GM23338 (cell line): ENCODE measurements at regions not wholly inside any gene's neighbourhood (a gene's known extent, or its start where the extent isn't known, plus 50 kb on each side); places are given as distances from the start of the nearest gene placed in this dataset.

Experiments
- ATAC-seq: fragments of 200-7000 bp; cut with Tn5 transposase; 3 replicates; pipeline ENCODE4 v1.9.1; 2020
- DNase-seq: peaks from one replicate; pipeline ENCODE4 v3.0.0-alpha.2; 2015; ENCODE audit warnings: low spot score
- H2AFZ ChIP-seq: fragments of 200-600 bp; sonication (generic); 2 replicates; pipeline ENCODE4 v1.8.0; 2016; ENCODE audit warnings: antibody characterized with exemption, mild to moderate bottlenecking, moderate library complexity
- H3F3A ChIP-seq: fragments of 200-600 bp; sonication (generic); replicated peaks from 2 replicates; pipeline ENCODE4 v1.8.0; 2017; ENCODE audit warnings: antibody characterized with exemption, mixed run types, low read depth
- H3K27ac ChIP-seq: fragments of 200-600 bp; sonication (generic); 2 replicates; pipeline ENCODE4 v1.6.1; 2016; ENCODE audit warnings: low read depth
- H3K27me3 ChIP-seq: fragments of 200-600 bp; sonication (generic); 2 replicates; pipeline ENCODE4 v1.8.0; 2016; ENCODE audit warnings: mild to moderate bottlenecking, mixed run types, moderate library complexity; ENCODE audit not compliant: insufficient read depth
- H3K36me3 ChIP-seq: fragments of 200-600 bp; sonication (generic); 2 replicates; pipeline ENCODE4 v1.8.0; 2016; ENCODE audit warnings: mild to moderate bottlenecking; ENCODE audit not compliant: insufficient read depth
- H3K4me1 ChIP-seq: fragments of 200-600 bp; sonication (generic); 2 replicates; pipeline ENCODE4 v1.8.0; 2016; ENCODE audit warnings: mild to moderate bottlenecking, moderate library complexity; ENCODE audit not compliant: insufficient read depth
- H3K4me2 ChIP-seq: fragments of 200-600 bp; sonication (generic); 2 replicates; pipeline ENCODE4 v1.7.1; 2017; ENCODE audit warnings: mixed run types
- H3K4me3 ChIP-seq: fragments of 200-600 bp; sonication (generic); 2 replicates; pipeline ENCODE4 v1.6.1; 2016; ENCODE audit warnings: mixed run types
- H3K79me2 ChIP-seq: fragments of 200-600 bp; sonication (generic); replicated peaks from 2 replicates; pipeline ENCODE4 v1.8.0; 2017; ENCODE audit warnings: mild to moderate bottlenecking; ENCODE audit not compliant: insufficient read depth
- H3K9me2 ChIP-seq: fragments of 200-600 bp; sonication (generic); 2 replicates; pipeline ENCODE4 v1.8.0; 2017; ENCODE audit not compliant: insufficient read depth
- H4K20me1 ChIP-seq: fragments of 200-600 bp; sonication (generic); replicated peaks from 2 replicates; pipeline ENCODE4 v1.8.0; 2017; ENCODE audit warnings: mild to moderate bottlenecking; ENCODE audit not compliant: insufficient read depth
- H3K27ac Mint-ChIP-seq: 2 replicates; pipeline ENCODE4 v1.8.0; 2020; ENCODE audit warnings: inconsistent platforms, mild to moderate bottlenecking, moderate library complexity, mixed read lengths
- H3K27me3 Mint-ChIP-seq: 3 replicates; pipeline ENCODE4 v1.8.0; 2022; ENCODE audit warnings: low read depth, mild to moderate bottlenecking, moderate library complexity, mixed read lengths, inconsistent platforms; ENCODE audit not compliant: insufficient read depth, poor library complexity
- H3K36me3 Mint-ChIP-seq: 3 replicates; pipeline ENCODE4 v1.8.0; 2021; ENCODE audit warnings: low read depth, mild to moderate bottlenecking, inconsistent platforms, moderate library complexity, mixed read lengths
- H3K4me1 Mint-ChIP-seq: 3 replicates; pipeline ENCODE4 v1.8.0; 2020; ENCODE audit warnings: mild to moderate bottlenecking, inconsistent platforms, mixed read lengths
- H3K4me3 Mint-ChIP-seq: 3 replicates; pipeline ENCODE4 v1.8.0; 2021; ENCODE audit warnings: moderate library complexity, mild to moderate bottlenecking, inconsistent platforms, mixed read lengths
- H3K9me3 Mint-ChIP-seq: 3 replicates; pipeline ENCODE4 v1.8.0; 2020; ENCODE audit warnings: moderate library complexity, mild to moderate bottlenecking, inconsistent platforms, mixed read lengths
- CREB1 ChIP-seq: fragments of 250-450 bp; sonication (Bioruptor Pico); IDR thresholded peaks from 2 replicates; pipeline ENCODE4 v1.5.0; 2020; ENCODE audit warnings: low read depth, mild to moderate bottlenecking, moderate library complexity
- EZH2 ChIP-seq: fragments of 200-600 bp; sonication (generic); IDR thresholded peaks from one replicate; pipeline ENCODE4 v1.8.0; 2017; ENCODE audit warnings: antibody characterized with exemption, mild to moderate bottlenecking, low read depth; ENCODE audit not compliant: unreplicated experiment
- EZH2phosphoT487 ChIP-seq: fragments of 200-600 bp; sonication (generic); IDR thresholded peaks from one replicate; pipeline ENCODE4 v1.8.1; 2018; ENCODE audit warnings: antibody characterized with exemption; ENCODE audit not compliant: unreplicated experiment
- JUNB ChIP-seq: IDR thresholded peaks from one replicate; pipeline ENCODE4 v1.6.1; 2016; ENCODE audit warnings: antibody characterized with exemption; ENCODE audit not compliant: unreplicated experiment
- NANOG ChIP-seq: IDR thresholded peaks from 2 replicates; pipeline ENCODE4 v1.6.1; 2016; ENCODE audit warnings: antibody characterized with exemption, borderline replicate concordance
- POLR2AphosphoS5 ChIP-seq: IDR thresholded peaks from 2 replicates; pipeline ENCODE4 v1.6.1; 2016; ENCODE audit warnings: antibody characterized with exemption, low read depth
- STAT1 ChIP-seq: IDR thresholded peaks from one replicate; pipeline ENCODE4 v1.6.1; 2016; ENCODE audit warnings: antibody characterized with exemption; ENCODE audit not compliant: unreplicated experiment
- ZNF114 ChIP-seq: fragments of 250-450 bp; sonication (Bioruptor Pico); IDR thresholded peaks from 2 replicates; pipeline ENCODE4 v1.5.0; 2020; ENCODE audit warnings: mild to moderate bottlenecking, moderate library complexity
- ZNF331 ChIP-seq: fragments of 250-450 bp; sonication (Bioruptor Pico); IDR thresholded peaks from 2 replicates; pipeline ENCODE4 v1.5.0; 2020; ENCODE audit warnings: low read depth, mild to moderate bottlenecking, moderate library complexity
- TF ChIP-seq, protein P1 (sequence below): IDR thresholded peaks from 2 replicates; pipeline ENCODE4 v1.6.1; 2016; ENCODE audit warnings: antibody characterized with exemption
- TF ChIP-seq, protein P2 (sequence below): IDR thresholded peaks from one replicate; pipeline ENCODE4 v1.6.1; 2018; ENCODE audit warnings: antibody characterized with exemption; ENCODE audit not compliant: unreplicated experiment
- TF ChIP-seq, protein P3 (sequence below), 2 experiments: fragments of 200-600 bp in 1 of 2; sonication (generic) in 1 of 2; conservative IDR thresholded peaks; 2 replicates each; pipeline versions ENCODE4 v1.5.1 to v1.6.1; 2016 to 2017; ENCODE audit warnings: antibody characterized with exemption in 2 of 2, low read depth in 2 of 2, mild to moderate bottlenecking in 2 of 2, moderate library complexity in 1 of 2
- TF ChIP-seq, protein P4 (sequence below): fragments of 250-450 bp; sonication (Bioruptor Pico); IDR thresholded peaks from 2 replicates; pipeline ENCODE4 v1.5.0; 2020; ENCODE audit warnings: mild to moderate bottlenecking, moderate library complexity

DNA sequence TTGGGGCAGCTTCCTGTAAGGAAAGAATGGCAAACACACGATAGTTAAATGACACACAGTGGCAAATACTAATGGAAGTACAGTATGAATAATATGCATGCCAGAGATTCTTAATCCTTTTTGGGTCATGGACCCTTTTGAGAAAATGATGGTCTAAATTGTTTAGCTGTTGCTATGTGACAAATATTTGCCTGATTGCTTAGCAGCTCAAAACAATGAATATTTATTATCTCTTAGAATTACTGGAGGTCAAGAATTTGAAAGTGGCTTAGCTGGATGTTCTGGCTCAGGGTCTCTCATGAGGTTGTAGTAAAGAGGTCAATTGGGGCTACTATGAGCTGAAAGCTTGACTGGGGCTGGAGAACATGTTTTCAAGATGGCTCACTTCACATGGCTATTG lies 69.7 kb downstream of the FANCF start:
- no peak overlapping the region for H3K27ac ChIP-seq
- Mint-ChIP-seq H3K27me3 (peaks cover 1% of the 10 kb centered on the region), H3K9me3 (no peaks in the 10 kb centered on the region), H3K4me3 (no peak overlapping the region), H3K27ac (no peak overlapping the region), H3K36me3 (no peaks in the 10 kb centered on the region), H3K4me1 (peaks cover 6% of the 10 kb centered on the region; the same call in 2 of the 3 replicates)
- H3F3A ChIP-seq, result no peaks in the 10 kb centered on the region
- DNase-seq (no peak), ATAC-seq (no peak)
- H3K79me2 ChIP-seq, result no peaks in the 10 kb centered on the region
- TF ChIP-seq JUNB (no peak), NANOG (no peak), POLR2AphosphoS5 (no peak), ZNF331 (CRISPR knock-in tag) (no peak), CREB1 (no peak), EZH2 (no peak), ZNF114 (no peak), STAT1 (no peak), EZH2phosphoT487 (no peak)
- TF ChIP-seq, protein P1, sequence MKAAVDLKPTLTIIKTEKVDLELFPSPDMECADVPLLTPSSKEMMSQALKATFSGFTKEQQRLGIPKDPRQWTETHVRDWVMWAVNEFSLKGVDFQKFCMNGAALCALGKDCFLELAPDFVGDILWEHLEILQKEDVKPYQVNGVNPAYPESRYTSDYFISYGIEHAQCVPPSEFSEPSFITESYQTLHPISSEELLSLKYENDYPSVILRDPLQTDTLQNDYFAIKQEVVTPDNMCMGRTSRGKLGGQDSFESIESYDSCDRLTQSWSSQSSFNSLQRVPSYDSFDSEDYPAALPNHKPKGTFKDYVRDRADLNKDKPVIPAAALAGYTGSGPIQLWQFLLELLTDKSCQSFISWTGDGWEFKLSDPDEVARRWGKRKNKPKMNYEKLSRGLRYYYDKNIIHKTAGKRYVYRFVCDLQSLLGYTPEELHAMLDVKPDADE, result no peak
- TF ChIP-seq, protein P2, sequence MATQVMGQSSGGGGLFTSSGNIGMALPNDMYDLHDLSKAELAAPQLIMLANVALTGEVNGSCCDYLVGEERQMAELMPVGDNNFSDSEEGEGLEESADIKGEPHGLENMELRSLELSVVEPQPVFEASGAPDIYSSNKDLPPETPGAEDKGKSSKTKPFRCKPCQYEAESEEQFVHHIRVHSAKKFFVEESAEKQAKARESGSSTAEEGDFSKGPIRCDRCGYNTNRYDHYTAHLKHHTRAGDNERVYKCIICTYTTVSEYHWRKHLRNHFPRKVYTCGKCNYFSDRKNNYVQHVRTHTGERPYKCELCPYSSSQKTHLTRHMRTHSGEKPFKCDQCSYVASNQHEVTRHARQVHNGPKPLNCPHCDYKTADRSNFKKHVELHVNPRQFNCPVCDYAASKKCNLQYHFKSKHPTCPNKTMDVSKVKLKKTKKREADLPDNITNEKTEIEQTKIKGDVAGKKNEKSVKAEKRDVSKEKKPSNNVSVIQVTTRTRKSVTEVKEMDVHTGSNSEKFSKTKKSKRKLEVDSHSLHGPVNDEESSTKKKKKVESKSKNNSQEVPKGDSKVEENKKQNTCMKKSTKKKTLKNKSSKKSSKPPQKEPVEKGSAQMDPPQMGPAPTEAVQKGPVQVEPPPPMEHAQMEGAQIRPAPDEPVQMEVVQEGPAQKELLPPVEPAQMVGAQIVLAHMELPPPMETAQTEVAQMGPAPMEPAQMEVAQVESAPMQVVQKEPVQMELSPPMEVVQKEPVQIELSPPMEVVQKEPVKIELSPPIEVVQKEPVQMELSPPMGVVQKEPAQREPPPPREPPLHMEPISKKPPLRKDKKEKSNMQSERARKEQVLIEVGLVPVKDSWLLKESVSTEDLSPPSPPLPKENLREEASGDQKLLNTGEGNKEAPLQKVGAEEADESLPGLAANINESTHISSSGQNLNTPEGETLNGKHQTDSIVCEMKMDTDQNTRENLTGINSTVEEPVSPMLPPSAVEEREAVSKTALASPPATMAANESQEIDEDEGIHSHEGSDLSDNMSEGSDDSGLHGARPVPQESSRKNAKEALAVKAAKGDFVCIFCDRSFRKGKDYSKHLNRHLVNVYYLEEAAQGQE, result no peak
- TF ChIP-seq, protein P3, sequence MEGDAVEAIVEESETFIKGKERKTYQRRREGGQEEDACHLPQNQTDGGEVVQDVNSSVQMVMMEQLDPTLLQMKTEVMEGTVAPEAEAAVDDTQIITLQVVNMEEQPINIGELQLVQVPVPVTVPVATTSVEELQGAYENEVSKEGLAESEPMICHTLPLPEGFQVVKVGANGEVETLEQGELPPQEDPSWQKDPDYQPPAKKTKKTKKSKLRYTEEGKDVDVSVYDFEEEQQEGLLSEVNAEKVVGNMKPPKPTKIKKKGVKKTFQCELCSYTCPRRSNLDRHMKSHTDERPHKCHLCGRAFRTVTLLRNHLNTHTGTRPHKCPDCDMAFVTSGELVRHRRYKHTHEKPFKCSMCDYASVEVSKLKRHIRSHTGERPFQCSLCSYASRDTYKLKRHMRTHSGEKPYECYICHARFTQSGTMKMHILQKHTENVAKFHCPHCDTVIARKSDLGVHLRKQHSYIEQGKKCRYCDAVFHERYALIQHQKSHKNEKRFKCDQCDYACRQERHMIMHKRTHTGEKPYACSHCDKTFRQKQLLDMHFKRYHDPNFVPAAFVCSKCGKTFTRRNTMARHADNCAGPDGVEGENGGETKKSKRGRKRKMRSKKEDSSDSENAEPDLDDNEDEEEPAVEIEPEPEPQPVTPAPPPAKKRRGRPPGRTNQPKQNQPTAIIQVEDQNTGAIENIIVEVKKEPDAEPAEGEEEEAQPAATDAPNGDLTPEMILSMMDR (conservative IDR thresholded peaks at IDR 0.05; ENCODE audit: low read depth in 2 of 2), result no peak
- TF ChIP-seq, protein P4, sequence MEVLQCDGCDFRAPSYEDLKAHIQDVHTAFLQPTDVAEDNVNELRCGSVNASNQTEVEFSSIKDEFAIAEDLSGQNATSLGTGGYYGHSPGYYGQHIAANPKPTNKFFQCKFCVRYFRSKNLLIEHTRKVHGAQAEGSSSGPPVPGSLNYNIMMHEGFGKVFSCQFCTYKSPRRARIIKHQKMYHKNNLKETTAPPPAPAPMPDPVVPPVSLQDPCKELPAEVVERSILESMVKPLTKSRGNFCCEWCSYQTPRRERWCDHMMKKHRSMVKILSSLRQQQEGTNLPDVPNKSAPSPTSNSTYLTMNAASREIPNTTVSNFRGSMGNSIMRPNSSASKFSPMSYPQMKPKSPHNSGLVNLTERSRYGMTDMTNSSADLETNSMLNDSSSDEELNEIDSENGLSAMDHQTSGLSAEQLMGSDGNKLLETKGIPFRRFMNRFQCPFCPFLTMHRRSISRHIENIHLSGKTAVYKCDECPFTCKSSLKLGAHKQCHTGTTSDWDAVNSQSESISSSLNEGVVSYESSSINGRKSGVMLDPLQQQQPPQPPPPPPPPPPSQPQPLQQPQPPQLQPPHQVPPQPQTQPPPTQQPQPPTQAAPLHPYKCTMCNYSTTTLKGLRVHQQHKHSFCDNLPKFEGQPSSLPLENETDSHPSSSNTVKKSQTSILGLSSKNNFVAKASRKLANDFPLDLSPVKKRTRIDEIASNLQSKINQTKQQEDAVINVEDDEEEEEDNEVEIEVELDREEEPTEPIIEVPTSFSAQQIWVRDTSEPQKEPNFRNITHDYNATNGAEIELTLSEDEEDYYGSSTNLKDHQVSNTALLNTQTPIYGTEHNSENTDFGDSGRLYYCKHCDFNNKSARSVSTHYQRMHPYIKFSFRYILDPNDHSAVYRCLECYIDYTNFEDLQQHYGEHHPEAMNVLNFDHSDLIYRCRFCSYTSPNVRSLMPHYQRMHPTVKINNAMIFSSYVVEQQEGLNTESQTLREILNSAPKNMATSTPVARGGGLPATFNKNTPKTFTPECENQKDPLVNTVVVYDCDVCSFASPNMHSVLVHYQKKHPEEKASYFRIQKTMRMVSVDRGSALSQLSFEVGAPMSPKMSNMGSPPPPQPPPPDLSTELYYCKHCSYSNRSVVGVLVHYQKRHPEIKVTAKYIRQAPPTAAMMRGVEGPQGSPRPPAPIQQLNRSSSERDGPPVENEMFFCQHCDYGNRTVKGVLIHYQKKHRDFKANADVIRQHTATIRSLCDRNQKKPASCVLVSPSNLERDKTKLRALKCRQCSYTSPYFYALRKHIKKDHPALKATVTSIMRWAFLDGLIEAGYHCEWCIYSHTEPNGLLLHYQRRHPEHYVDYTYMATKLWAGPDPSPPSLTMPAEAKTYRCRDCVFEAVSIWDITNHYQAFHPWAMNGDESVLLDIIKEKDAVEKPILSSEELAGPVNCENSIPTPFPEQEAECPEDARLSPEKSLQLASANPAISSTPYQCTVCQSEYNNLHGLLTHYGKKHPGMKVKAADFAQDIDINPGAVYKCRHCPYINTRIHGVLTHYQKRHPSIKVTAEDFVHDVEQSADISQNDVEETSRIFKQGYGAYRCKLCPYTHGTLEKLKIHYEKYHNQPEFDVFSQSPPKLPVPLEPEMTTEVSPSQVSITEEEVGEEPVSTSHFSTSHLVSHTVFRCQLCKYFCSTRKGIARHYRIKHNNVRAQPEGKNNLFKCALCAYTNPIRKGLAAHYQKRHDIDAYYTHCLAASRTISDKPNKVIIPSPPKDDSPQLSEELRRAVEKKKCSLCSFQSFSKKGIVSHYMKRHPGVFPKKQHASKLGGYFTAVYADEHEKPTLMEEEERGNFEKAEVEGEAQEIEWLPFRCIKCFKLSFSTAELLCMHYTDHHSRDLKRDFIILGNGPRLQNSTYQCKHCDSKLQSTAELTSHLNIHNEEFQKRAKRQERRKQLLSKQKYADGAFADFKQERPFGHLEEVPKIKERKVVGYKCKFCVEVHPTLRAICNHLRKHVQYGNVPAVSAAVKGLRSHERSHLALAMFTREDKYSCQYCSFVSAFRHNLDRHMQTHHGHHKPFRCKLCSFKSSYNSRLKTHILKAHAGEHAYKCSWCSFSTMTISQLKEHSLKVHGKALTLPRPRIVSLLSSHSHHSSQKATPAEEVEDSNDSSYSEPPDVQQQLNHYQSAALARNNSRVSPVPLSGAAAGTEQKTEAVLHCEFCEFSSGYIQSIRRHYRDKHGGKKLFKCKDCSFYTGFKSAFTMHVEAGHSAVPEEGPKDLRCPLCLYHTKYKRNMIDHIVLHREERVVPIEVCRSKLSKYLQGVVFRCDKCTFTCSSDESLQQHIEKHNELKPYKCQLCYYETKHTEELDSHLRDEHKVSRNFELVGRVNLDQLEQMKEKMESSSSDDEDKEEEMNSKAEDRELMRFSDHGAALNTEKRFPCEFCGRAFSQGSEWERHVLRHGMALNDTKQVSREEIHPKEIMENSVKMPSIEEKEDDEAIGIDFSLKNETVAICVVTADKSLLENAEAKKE (CRISPR knock-in tag), result no peak
- no peak overlapping the region for H3K4me3 ChIP-seq
- peaks cover 7% of the 10 kb centered on the region; the same call in 1 of the 2 replicates for H3K4me1 ChIP-seq
- no peaks in the 10 kb centered on the region for H3K36me3 ChIP-seq
- H2AFZ ChIP-seq, result no peak overlapping the region
- H3K27me3 ChIP-seq, result no peaks in the 10 kb centered on the region
- peaks cover 8% of the 10 kb centered on the region for H3K9me2 ChIP-seq
- no peak overlapping the region for H3K4me2 ChIP-seq
- no peaks in the 10 kb centered on the region for H4K20me1 ChIP-seq
